Tibial artery (tissue), 4 donors: ENCODE measurements at regions not wholly inside any gene's neighbourhood (a gene's known extent, or its start where the extent isn't known, plus 50 kb on each side); places are given as distances from the start of the nearest gene placed in this dataset.

Experiments used
- DNase-seq, 2 donors: peaks; one replicate each; pipeline ENCODE4 v3.0.0-alpha.2; 2019
- H3K27ac ChIP-seq, 2 donors: fragments of 200-600 bp; sonication (generic) in 1 of 2; 1 replicate in 1 of 2; 2 replicates in 1 of 2; pipeline ENCODE4 v1.5.1; 2018 to 2019; ENCODE audit warnings: mild to moderate bottlenecking in 1 of 2
- H3K27me3 ChIP-seq, 2 donors: fragments of 200-600 bp; sonication (generic) in 1 of 2; one replicate each; pipeline versions ENCODE4 v1.5.1 to v1.6.0; 2016 to 2019
- H3K36me3 ChIP-seq, 3 donors: fragments of 200-600 bp; sonication (generic) in 2 of 3; one replicate each; pipeline ENCODE4 v1.5.1; 2016 to 2019; ENCODE audit warnings: mild to moderate bottlenecking in 2 of 3
- H3K4me1 ChIP-seq, 4 donors: fragments of 200-600 bp; sonication (generic) in 2 of 4; 1 replicate in 3 of 4; 2 replicates in 1 of 4; pipeline ENCODE4 v1.5.1; 2016 to 2019
- H3K4me3 ChIP-seq, 2 donors: fragments of 200-600 bp; sonication (generic) in 1 of 2; 1 replicate in 1 of 2; 2 replicates in 1 of 2; pipeline ENCODE4 v1.5.1; 2018 to 2019; ENCODE audit warnings: mild to moderate bottlenecking in 2 of 2
- H3K9me3 ChIP-seq, 3 donors: fragments of 200-600 bp; sonication (generic) in 1 of 3; one replicate each; pipeline ENCODE4 v1.5.1; 2016 to 2019
- intact Hi-C: fragments of 100-400 bp; cut with DNase I; formaldehyde crosslinking; loops from one replicate; pipeline ENCODE4 v1.15.0; 2023; ENCODE audit warnings: low total_unique reads
- TF ChIP-seq, protein P1 (sequence below), 2 experiments: fragments of 200-600 bp in 1 of 2; fragments of 450-650 bp in 1 of 2; IDR thresholded peaks; one replicate each; pipeline ENCODE4 v1.5.1; 2017 to 2019; ENCODE audit warnings: antibody characterized with exemption in 2 of 2, mild to moderate bottlenecking in 1 of 2, moderate library complexity in 1 of 2

DNA sequence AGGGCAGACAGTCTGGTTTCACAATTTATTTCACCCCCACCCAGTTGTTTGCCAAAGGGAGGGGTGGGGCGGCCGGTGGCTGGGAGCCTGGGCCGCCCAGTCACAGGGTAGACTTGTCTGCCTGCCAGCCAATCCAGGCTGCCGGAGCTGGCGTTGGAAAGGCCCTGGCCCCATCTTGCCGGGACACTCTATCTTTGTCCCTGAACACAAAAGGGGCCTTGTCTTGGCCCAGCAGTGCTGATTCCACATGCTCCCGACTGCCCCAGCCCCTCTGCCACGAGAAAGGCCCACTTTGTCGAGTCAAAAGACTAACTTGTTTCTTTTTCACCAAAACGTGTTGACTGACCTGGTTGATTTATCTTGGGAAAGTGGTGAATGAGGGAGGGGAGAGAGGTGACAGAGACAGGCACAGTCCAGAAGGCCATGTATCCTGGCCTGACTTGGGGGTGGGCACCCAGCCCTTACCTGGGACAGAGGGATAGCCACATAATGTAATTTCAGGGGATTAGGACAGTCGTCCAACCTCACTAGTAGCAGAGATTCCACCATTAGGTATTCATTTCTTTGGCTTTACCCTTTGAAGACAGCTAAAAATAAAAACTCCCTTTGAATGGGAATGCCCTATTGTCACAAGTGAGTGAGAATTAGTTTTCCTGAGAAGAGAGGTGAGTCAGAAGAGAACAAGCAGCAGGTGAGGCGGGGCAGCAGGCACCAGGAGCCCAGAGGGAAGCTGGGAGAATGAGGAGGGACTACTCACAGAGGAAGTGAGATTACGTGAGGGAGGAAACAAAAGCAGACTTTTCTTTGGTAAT, 67.0 kb upstream of the SIRPA start:
- no peak for DNase-seq
- H3K4me1 ChIP-seq = peaks cover 0 to 16% (median 7%) of the 10 kb centered on the region in 4 donors
- H3K36me3 ChIP-seq = no peaks in the 10 kb centered on the region
- peaks cover 0 to 2% of the 10 kb centered on the region in 2 donors for H3K27me3 ChIP-seq
- H3K4me3 ChIP-seq = no peak overlapping the region
- TF ChIP-seq, protein P1, sequence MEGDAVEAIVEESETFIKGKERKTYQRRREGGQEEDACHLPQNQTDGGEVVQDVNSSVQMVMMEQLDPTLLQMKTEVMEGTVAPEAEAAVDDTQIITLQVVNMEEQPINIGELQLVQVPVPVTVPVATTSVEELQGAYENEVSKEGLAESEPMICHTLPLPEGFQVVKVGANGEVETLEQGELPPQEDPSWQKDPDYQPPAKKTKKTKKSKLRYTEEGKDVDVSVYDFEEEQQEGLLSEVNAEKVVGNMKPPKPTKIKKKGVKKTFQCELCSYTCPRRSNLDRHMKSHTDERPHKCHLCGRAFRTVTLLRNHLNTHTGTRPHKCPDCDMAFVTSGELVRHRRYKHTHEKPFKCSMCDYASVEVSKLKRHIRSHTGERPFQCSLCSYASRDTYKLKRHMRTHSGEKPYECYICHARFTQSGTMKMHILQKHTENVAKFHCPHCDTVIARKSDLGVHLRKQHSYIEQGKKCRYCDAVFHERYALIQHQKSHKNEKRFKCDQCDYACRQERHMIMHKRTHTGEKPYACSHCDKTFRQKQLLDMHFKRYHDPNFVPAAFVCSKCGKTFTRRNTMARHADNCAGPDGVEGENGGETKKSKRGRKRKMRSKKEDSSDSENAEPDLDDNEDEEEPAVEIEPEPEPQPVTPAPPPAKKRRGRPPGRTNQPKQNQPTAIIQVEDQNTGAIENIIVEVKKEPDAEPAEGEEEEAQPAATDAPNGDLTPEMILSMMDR (IDR thresholded peaks at IDR 0.05) = no peak
- intact Hi-C loops = no loop called here
- no peak overlapping the region for H3K27ac ChIP-seq
- H3K9me3 ChIP-seq = peaks cover 0 to 8% (median 5%) of the 10 kb centered on the region in 3 donors

DNA sequence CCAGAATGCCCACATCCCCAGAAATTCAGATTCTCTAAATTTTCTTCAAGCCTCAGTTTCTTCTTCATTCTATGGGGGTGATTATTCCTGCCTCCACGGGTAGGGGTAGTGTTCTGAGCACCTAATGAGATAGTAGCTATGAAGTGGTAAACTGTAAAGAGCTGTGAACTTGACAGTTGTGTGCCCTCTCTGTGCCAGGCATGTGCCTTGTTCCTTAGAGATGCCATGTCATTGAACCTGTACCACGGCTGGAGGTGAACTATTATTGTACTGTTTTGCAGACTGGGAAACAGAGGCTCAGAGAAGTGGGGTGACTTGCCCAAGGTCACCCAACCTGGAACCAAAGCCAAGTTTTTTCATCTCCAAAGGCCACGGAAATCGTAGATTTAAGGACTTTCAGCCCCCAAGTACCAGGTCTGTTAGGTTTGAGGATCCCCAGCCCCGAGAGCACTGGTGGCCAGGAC, 67.7 kb upstream of the SIRPA start:
- Histone ChIP-seq H3K4me3 (no peak overlapping the region), H3K9me3 (peaks cover 0 to 10% (median 9%) of the 10 kb centered on the region in 3 donors), H3K27me3 (peaks cover 0 to 2% of the 10 kb centered on the region in 2 donors), H3K27ac (no peak overlapping the region), H3K36me3 (no peaks in the 10 kb centered on the region), H3K4me1 (peaks cover 0 to 16% (median 7%) of the 10 kb centered on the region in 4 donors)
- TF ChIP-seq, protein P1 (IDR thresholded peaks at IDR 0.05) = no peak
- intact Hi-C loops = no loop called here
- no peak for DNase-seq

DNA sequence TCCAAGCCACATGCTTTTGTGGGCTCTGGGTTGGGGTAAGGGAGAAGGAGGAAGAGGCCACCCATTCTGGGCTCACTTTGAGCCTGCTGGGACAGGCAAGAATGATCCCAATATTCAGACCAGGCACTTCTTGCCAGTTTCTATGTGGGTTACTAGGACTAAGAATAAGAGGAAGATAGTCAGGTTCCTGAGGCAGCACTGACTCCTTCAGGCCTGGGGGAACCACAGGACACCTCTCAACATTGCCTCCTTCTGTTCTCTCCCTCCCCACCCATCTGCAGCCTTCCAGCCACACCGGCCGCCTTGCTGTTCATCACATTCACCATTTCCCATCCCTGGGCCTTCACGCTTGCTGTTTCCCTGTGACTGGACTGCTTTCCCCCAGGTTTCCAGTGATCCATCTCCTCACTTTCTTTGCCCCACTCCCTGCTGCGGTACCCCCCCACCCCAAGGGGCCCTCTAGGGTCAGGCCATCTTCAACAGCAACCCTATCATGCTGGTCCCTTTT, 69.2 kb upstream of the SIRPA start:
- TF ChIP-seq, protein P1 (IDR thresholded peaks at IDR 0.05) = no peak
- H3K36me3 ChIP-seq = no peaks in the 10 kb centered on the region
- H3K4me1 ChIP-seq = peaks cover 0 to 16% (median 7%) of the 10 kb centered on the region in 4 donors
- peaks cover 0 to 17% (median 9%) of the 10 kb centered on the region in 3 donors for H3K9me3 ChIP-seq
- no peak for DNase-seq
- H3K4me3 ChIP-seq = no peak overlapping the region
- H3K27ac ChIP-seq = no peak overlapping the region
- H3K27me3 ChIP-seq = no peaks in the 10 kb centered on the region
- intact Hi-C loops = no loop called here

DNA sequence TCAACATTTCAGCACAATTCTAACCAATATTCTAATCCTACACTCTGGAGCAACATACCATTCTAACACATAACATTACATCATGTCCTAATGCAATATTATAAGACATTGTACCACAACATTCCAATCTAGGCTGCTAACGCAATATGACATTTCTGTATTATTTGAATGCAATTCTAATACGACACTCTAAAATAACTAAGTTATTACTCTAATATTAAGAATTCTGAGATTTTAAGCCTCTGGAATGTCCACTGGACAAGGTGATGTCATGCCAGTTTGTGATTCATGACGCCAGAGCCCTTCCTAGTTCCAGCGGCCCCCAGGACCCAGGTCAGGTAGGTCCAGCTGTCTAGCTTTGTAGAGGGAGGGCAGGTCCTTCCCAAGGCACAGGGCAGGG, 69.7 kb upstream of the SIRPA start:
- Histone ChIP-seq H3K36me3 (no peaks in the 10 kb centered on the region), H3K4me3 (no peak overlapping the region), H3K27me3 (no peaks in the 10 kb centered on the region), H3K9me3 (peaks cover 0 to 17% (median 9%) of the 10 kb centered on the region in 3 donors), H3K4me1 (peaks cover 0 to 13% (median 5%) of the 10 kb centered on the region in 4 donors), H3K27ac (no peak overlapping the region)
- intact Hi-C loops = no loop called here
- DNase-seq = no peak
- TF ChIP-seq, protein P1 (IDR thresholded peaks at IDR 0.05) = no peak

DNA sequence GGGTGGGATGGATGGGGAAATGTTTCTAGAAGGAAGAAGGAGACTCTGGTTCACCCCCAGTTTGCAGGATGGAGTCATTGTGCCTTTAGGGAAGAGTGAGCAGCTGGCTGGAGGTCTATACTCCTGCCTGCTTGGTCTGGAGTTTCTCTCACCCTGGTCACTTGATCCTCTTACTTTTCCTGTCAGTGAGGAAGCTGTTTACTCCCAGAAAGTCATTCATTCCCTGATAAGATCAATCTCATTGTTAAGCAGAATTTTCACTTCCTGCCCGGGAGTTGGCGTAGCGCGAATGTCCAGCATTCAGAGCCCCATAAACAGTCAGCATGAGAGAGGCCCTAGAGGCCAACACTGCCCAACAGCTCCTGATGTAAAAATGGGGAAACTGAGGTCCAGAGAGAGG, 70.4 kb upstream of the SIRPA start:
- Histone ChIP-seq H3K27ac (no peak overlapping the region), H3K4me3 (no peak overlapping the region), H3K36me3 (no peaks in the 10 kb centered on the region), H3K4me1 (peaks cover 0 to 7% (median 0%) of the 10 kb centered on the region in 4 donors), H3K27me3 (no peaks in the 10 kb centered on the region), H3K9me3 (peaks cover 0 to 17% (median 9%) of the 10 kb centered on the region in 3 donors)
- no peak for DNase-seq
- TF ChIP-seq, protein P1 (IDR thresholded peaks at IDR 0.05) = no peak
- intact Hi-C loops = no loop called here
